ENCODE measurements at regions not wholly inside any gene's neighbourhood (a gene's known extent, or its start where the extent isn't known, plus 50 kb on each side); places are given as distances from the start of the nearest gene placed in this dataset.

- BruUV-seq (replicated peaks) = no TSS peak
- Histone ChIP-seq H3K9ac (ENCODE audit: low read length) (no peak overlapping the region), H3K4me1 (ENCODE audit: control insufficient read depth in 1 of 2, insufficient read depth in 2 of 2, low read length in 2 of 2) (no peaks in the 10 kb centered on the region), H3K27me3 (ENCODE audit: insufficient read depth, low read length) (no peaks in the 10 kb centered on the region), H3K27ac (ENCODE audit: low read depth, low read length) (no peak overlapping the region), H3K36me3 (ENCODE audit: control insufficient read depth in 1 of 2, insufficient read depth in 2 of 2, low read length in 2 of 2) (no peaks in the 10 kb centered on the region), H4K20me1 (ENCODE audit: insufficient read depth) (no peaks in the 10 kb centered on the region), H3K4me2 (ENCODE audit: low read length) (no peak overlapping the region), H3K9me2 (ENCODE audit: insufficient read depth) (no peaks in the 10 kb centered on the region), H2AFZ (ENCODE audit: low read depth, low read length, poor library complexity, severe bottlenecking) (no peak overlapping the region), H3K9me3 (ENCODE audit: control insufficient read depth in 1 of 2, insufficient read depth in 1 of 2, low read depth in 1 of 2, low read length in 2 of 2) (no peaks in the 10 kb centered on the region), H3K4me3 (replicated peaks in 1 of 2; ENCODE audit: low read depth in 1 of 2, low read length in 2 of 2) (no peak overlapping the region), H3K79me2 (ENCODE audit: insufficient read depth, low read length) (no peaks in the 10 kb centered on the region)
- TF ChIP-seq TCF7L2 (IDR thresholded peaks at IDR 0.05; ENCODE audit: borderline replicate concordance, extremely low read depth, insufficient read depth, insufficient read length) = no peak
- no peak for TF ChIP-seq SIN3A (IDR thresholded peaks at IDR 0.05; ENCODE audit: low read depth)
- no peak for TF ChIP-seq EGR1 (IDR thresholded peaks at IDR 0.05; ENCODE audit: low read depth)
- DNase-seq (ENCODE audit: low read depth, low spot score) = no peak
- ChIA-PET RAD21 (ENCODE audit: low non-redundant PET in 1 of 2, low total read pairs in 2 of 2, uncharacterized antibody in 2 of 2, unreplicated experiment in 2 of 2) (no interaction called here), POLR2A (no interaction called here), CTCF (no interaction called here)
- intact Hi-C loops (cut with micrococcal nuclease) = no loop called here
- no peak for ATAC-seq
Observed at GRCh38 chr5:124240732-124241131, 505.7 kb downstream of the ZNF608 start.

- DNase-seq (ENCODE audit: low read depth, low spot score) (no peak), ATAC-seq (no peak)
- H3K4me3 ChIP-seq (replicated peaks in 1 of 2; ENCODE audit: low read depth in 1 of 2, low read length in 2 of 2) = no peak overlapping the region
- no peak overlapping the region for H3K27ac ChIP-seq (ENCODE audit: low read depth, low read length)
- H3K9ac ChIP-seq (ENCODE audit: low read length) = no peak overlapping the region
- no peak overlapping the region for H3K4me2 ChIP-seq (ENCODE audit: low read length)
- RAD21 ChIA-PET (ENCODE audit: low non-redundant PET in 1 of 2, low total read pairs in 2 of 2, uncharacterized antibody in 2 of 2, unreplicated experiment in 2 of 2) = no interaction called here
- H3K79me2 ChIP-seq (ENCODE audit: insufficient read depth, low read length) = no peaks in the 10 kb centered on the region
- H2AFZ ChIP-seq (ENCODE audit: low read depth, low read length, poor library complexity, severe bottlenecking) = no peak overlapping the region
- no peaks in the 10 kb centered on the region for H3K9me3 ChIP-seq (ENCODE audit: control insufficient read depth in 1 of 2, insufficient read depth in 1 of 2, low read depth in 1 of 2, low read length in 2 of 2)
- no peaks in the 10 kb centered on the region for H3K4me1 ChIP-seq (ENCODE audit: control insufficient read depth in 1 of 2, insufficient read depth in 2 of 2, low read length in 2 of 2)
- CTCF ChIA-PET = no interaction called here
- BruUV-seq (replicated peaks) = no TSS peak
- no peaks in the 10 kb centered on the region for H3K27me3 ChIP-seq (ENCODE audit: insufficient read depth, low read length)
- intact Hi-C loops (cut with micrococcal nuclease) = no loop called here
- H4K20me1 ChIP-seq (ENCODE audit: insufficient read depth) = no peaks in the 10 kb centered on the region
- H3K36me3 ChIP-seq (ENCODE audit: control insufficient read depth in 1 of 2, insufficient read depth in 2 of 2, low read length in 2 of 2) = no peaks in the 10 kb centered on the region
- H3K9me2 ChIP-seq (ENCODE audit: insufficient read depth) = no peaks in the 10 kb centered on the region
- TF ChIP-seq SP1 (IDR thresholded peaks at IDR 0.05; ENCODE audit: low read depth) (no peak), FOSL1 (IDR thresholded peaks at IDR 0.05; ENCODE audit: low read depth) (no peak), SIN3A (IDR thresholded peaks at IDR 0.05; ENCODE audit: low read depth) (no peak), POLR2AphosphoS5 (IDR thresholded peaks at IDR 0.05; ENCODE audit: low read depth, low read length) (no peak), JUND (IDR thresholded peaks at IDR 0.05) (no peak), REST (IDR thresholded peaks at IDR 0.05; ENCODE audit: low read depth) (no peak), EZH2 (IDR thresholded peaks at IDR 0.05) (no peak), CTCF (IDR thresholded peaks at IDR 0.05 in 2 of 3, conservative IDR thresholded peaks at IDR 0.05 in 1 of 3; ENCODE audit: borderline replicate concordance in 1 of 3, insufficient read depth in 1 of 3, low read depth in 2 of 3, low read length in 2 of 3) (no peak)
- POLR2A ChIA-PET = no interaction called here
Observed at GRCh38 chr5:124239572-124239971, 506.9 kb downstream of the ZNF608 start.

All from HCT116 (cell line).